ENCODE measurements at regions not wholly inside any gene's neighbourhood (a gene's known extent, or its start where the extent isn't known, plus 50 kb on each side); places are given as distances from the start of the nearest gene placed in this dataset.

- DNase-seq (ENCODE audit: extremely low read depth, insufficient read length): no peak
- Histone ChIP-seq H3K27me3 (replicated peaks; ENCODE audit: control insufficient read depth, insufficient read depth, low read length) (no peaks in the 10 kb centered on the region; the same call in 1 of the 2 replicates), H3K36me3 (ENCODE audit: control insufficient read depth, insufficient read depth, low read length) (no peaks in the 10 kb centered on the region), H3K4me3 (replicated peaks; ENCODE audit: low read depth, low read length) (no peak overlapping the region)
- no peak for TF ChIP-seq CTCF (IDR thresholded peaks at IDR 0.05; ENCODE audit: insufficient read depth, low read length, poor library complexity, severe bottlenecking)
Observed at GRCh38 chr4:148964456-148964855, 522.2 kb upstream of the NR3C2 start.

GRCh38 chr4:148962539-148963290 is 520.5 kb upstream of the NR3C2 start:
- Histone ChIP-seq H3K27me3 (replicated peaks; ENCODE audit: control insufficient read depth, insufficient read depth, low read length) (no peaks in the 10 kb centered on the region; the same call in 1 of the 2 replicates), H3K36me3 (ENCODE audit: control insufficient read depth, insufficient read depth, low read length) (no peaks in the 10 kb centered on the region), H3K4me3 (replicated peaks; ENCODE audit: low read depth, low read length) (no peak overlapping the region)
- DNase-seq (ENCODE audit: extremely low read depth, insufficient read length): no peak
- no peak for TF ChIP-seq CTCF (IDR thresholded peaks at IDR 0.05; ENCODE audit: insufficient read depth, low read length, poor library complexity, severe bottlenecking)

- no peak for DNase-seq (ENCODE audit: extremely low read depth, insufficient read length)
- no peaks in the 10 kb centered on the region for H3K36me3 ChIP-seq (ENCODE audit: control insufficient read depth, insufficient read depth, low read length)
- no peak overlapping the region for H3K4me3 ChIP-seq (replicated peaks; ENCODE audit: low read depth, low read length)
- no peak for TF ChIP-seq CTCF (IDR thresholded peaks at IDR 0.05; ENCODE audit: insufficient read depth, low read length, poor library complexity, severe bottlenecking)
- H3K27me3 ChIP-seq (replicated peaks; ENCODE audit: control insufficient read depth, insufficient read depth, low read length): no peaks in the 10 kb centered on the region; the same call in 1 of the 2 replicates
Observed at GRCh38 chr4:148961526-148961925, 519.3 kb upstream of the NR3C2 start.

- H3K36me3 ChIP-seq (ENCODE audit: control insufficient read depth, insufficient read depth, low read length): no peaks in the 10 kb centered on the region
- TF ChIP-seq CTCF (IDR thresholded peaks at IDR 0.05; ENCODE audit: insufficient read depth, low read length, poor library complexity, severe bottlenecking): no peak
- DNase-seq (ENCODE audit: extremely low read depth, insufficient read length): no peak
- H3K27me3 ChIP-seq (replicated peaks; ENCODE audit: control insufficient read depth, insufficient read depth, low read length): no peaks in the 10 kb centered on the region
- no peak overlapping the region for H3K4me3 ChIP-seq (replicated peaks; ENCODE audit: low read depth, low read length)
Observed at GRCh38 chr4:148958317-148958716, 516.1 kb upstream of the NR3C2 start.

GRCh38 chr4:148955564-148956297 is 513.5 kb upstream of the NR3C2 start:
- no peak for TF ChIP-seq CTCF (IDR thresholded peaks at IDR 0.05; ENCODE audit: insufficient read depth, low read length, poor library complexity, severe bottlenecking)
- Histone ChIP-seq H3K4me3 (replicated peaks; ENCODE audit: low read depth, low read length) (no peak overlapping the region), H3K27me3 (replicated peaks; ENCODE audit: control insufficient read depth, insufficient read depth, low read length) (no peaks in the 10 kb centered on the region), H3K36me3 (ENCODE audit: control insufficient read depth, insufficient read depth, low read length) (no peaks in the 10 kb centered on the region)
- DNase-seq (ENCODE audit: extremely low read depth, insufficient read length): no peak
